Small intestine (tissue), 7 donors: ENCODE measurements at regions not wholly inside any gene's neighbourhood (a gene's known extent, or its start where the extent isn't known, plus 50 kb on each side); places are given as distances from the start of the nearest gene placed in this dataset.
A peak's percentile ranks its signal among the peaks of the same experiment; 100 is the strongest.

Source experiments
- DNase-seq, 2 donors: peaks; one replicate each; pipeline versions ENCODE4 v3.0.0 to v3.0.0-alpha.2; 2013
- FAIRE-seq: peaks from 2 replicates; lab custom pipeline; 2012; peaks lifted over from hg19 to GRCh38; lab: Jason Lieb, UNC
- H3K27ac ChIP-seq, 3 donors: one replicate each; pipeline ENCODE4 v1.5.1; 2013; ENCODE audit warnings: low read length in 2 of 3, mild to moderate bottlenecking in 2 of 3, control low read depth in 1 of 3, inconsistent platforms in 1 of 3, low read depth in 1 of 3, moderate library complexity in 1 of 3
- H3K27me3 ChIP-seq, 3 donors: one replicate each; pipeline ENCODE4 v1.6.1; 2013; ENCODE audit warnings: low read length in 3 of 3, inconsistent platforms in 1 of 3; ENCODE audit not compliant: control insufficient read depth in 3 of 3, insufficient read depth in 3 of 3
- H3K36me3 ChIP-seq, 3 donors: one replicate each; pipeline ENCODE4 v1.6.1; 2013; ENCODE audit warnings: low read length in 3 of 3, inconsistent platforms in 1 of 3, low read depth in 1 of 3, mild to moderate bottlenecking in 1 of 3, moderate library complexity in 1 of 3; ENCODE audit not compliant: control insufficient read depth in 3 of 3, insufficient read depth in 2 of 3
- H3K4me1 ChIP-seq, 3 donors: one replicate each; pipeline ENCODE4 v1.6.1; 2013; ENCODE audit warnings: low read length in 2 of 3, inconsistent platforms in 1 of 3, low read depth in 1 of 3, mild to moderate bottlenecking in 1 of 3, moderate library complexity in 1 of 3; ENCODE audit not compliant: control insufficient read depth in 3 of 3, insufficient read depth in 2 of 3
- H3K4me3 ChIP-seq, 3 donors: one replicate each; pipeline ENCODE4 v1.5.1; 2013; ENCODE audit warnings: low read length in 3 of 3, control low read depth in 1 of 3, inconsistent platforms in 1 of 3, low read depth in 1 of 3, mild to moderate bottlenecking in 1 of 3, moderate library complexity in 1 of 3
- H3K9me3 ChIP-seq, 2 donors: one replicate each; pipeline ENCODE4 v1.6.1; 2013; ENCODE audit warnings: low read depth in 1 of 2, low read length in 1 of 2; ENCODE audit not compliant: control insufficient read depth in 2 of 2, insufficient read depth in 1 of 2
- WGBS, 3 donors: extraction: QIAGEN DNeasy Blood & Tissue Kit; methylation state at CpG; one replicate each; pipeline ENCODE4 v1.1.7; 2013; 5-methylcytosine and 5-hydroxymethylcytosine counted together
- donor health status: healthy with polysubstance abuse.
- donor health status: control.
- donor health status: control.
- donor health status: Bipolar disorder and iron deficiency.
- donor health status: healthy.

GRCh38 chr6:21798468-21798867 is 204.9 kb downstream of the SOX4 start:
- Histone ChIP-seq H3K36me3 (no peaks in the 10 kb centered on the region), H3K27me3 (no peaks in the 10 kb centered on the region), H3K4me3 (no peak overlapping the region), H3K27ac (no peak overlapping the region), H3K9me3 (peaks cover 0 to 3% of the 10 kb centered on the region in 2 donors), H3K4me1 (no peaks in the 10 kb centered on the region)
- DNase-seq (no peak), FAIRE-seq (no peak)
- WGBS, 3 donors, result 91 to 95% (median 93%) methylated on average over 4 of the region's 4 CpGs

- Histone ChIP-seq H3K4me3 (no peak overlapping the region), H3K27me3 (no peaks in the 10 kb centered on the region), H3K9me3 (peaks cover 0 to 3% of the 10 kb centered on the region in 2 donors), H3K4me1 (no peaks in the 10 kb centered on the region), H3K27ac (no peak overlapping the region), H3K36me3 (no peaks in the 10 kb centered on the region)
- DNase-seq (no peak), FAIRE-seq (no peak)
- WGBS, 3 donors, result 77 to 81% (median 80%) methylated on average over 2 of the region's 2 CpGs
These were observed 206.8 kb downstream of the SOX4 start for GRCh38 chr6:21800330-21800729.

- WGBS, 3 donors, result 82 to 85% (median 82%) methylated on average over 11 of the region's 11 CpGs
- no peak overlapping the region for H3K4me3 ChIP-seq
- H3K36me3 ChIP-seq, result no peaks in the 10 kb centered on the region
- H3K27ac ChIP-seq, result no peak overlapping the region
- peaks cover 0 to 3% of the 10 kb centered on the region in 2 donors for H3K9me3 ChIP-seq
- DNase-seq (no peak), FAIRE-seq (no peak)
- H3K4me1 ChIP-seq, result no peaks in the 10 kb centered on the region
- H3K27me3 ChIP-seq, result no peaks in the 10 kb centered on the region
These were observed 207.4 kb downstream of the SOX4 start for GRCh38 chr6:21800948-21801438.

- FAIRE-seq (no peak), DNase-seq (no peak)
- H3K27me3 ChIP-seq, result no peaks in the 10 kb centered on the region
- no peak overlapping the region for H3K4me3 ChIP-seq
- no peaks in the 10 kb centered on the region for H3K36me3 ChIP-seq
- WGBS, 3 donors, result 66 to 84% (median 81%) methylated on average over 1 of the region's 1 CpG
- no peaks in the 10 kb centered on the region for H3K4me1 ChIP-seq
- H3K27ac ChIP-seq, result no peak overlapping the region
- H3K9me3 ChIP-seq, result peaks cover 0 to 3% of the 10 kb centered on the region in 2 donors
These were observed 208.1 kb downstream of the SOX4 start for GRCh38 chr6:21801446-21802174.

GRCh38 chr6:21802175-21802822 is 208.7 kb downstream of the SOX4 start:
- H3K4me1 ChIP-seq, result no peaks in the 10 kb centered on the region
- H3K4me3 ChIP-seq, result no peak overlapping the region
- FAIRE-seq, result no peak
- no peak overlapping the region for H3K27ac ChIP-seq
- no peaks in the 10 kb centered on the region for H3K27me3 ChIP-seq
- 68 to 76% (median 69%) methylated on average over 2 of the region's 2 CpGs for WGBS, 3 donors
- no peak for DNase-seq
- no peaks in the 10 kb centered on the region for H3K36me3 ChIP-seq
- peaks cover 0 to 3% of the 10 kb centered on the region in 2 donors for H3K9me3 ChIP-seq

GRCh38 chr6:21804941-21805610 is 211.5 kb downstream of the SOX4 start:
- WGBS, 3 donors, result 82 to 96% (median 85%) methylated on average over 8 of the region's 8 CpGs
- no peak overlapping the region for H3K4me3 ChIP-seq
- DNase-seq, result no peak

GRCh38 chr6:21807299-21808044 is 213.9 kb downstream of the SOX4 start:
- no peaks in the 10 kb centered on the region for H3K36me3 ChIP-seq
- H3K27ac ChIP-seq, result peak overlapping the region in 1 of 3 donors; percentile 26
- H3K27me3 ChIP-seq, result no peaks in the 10 kb centered on the region
- no peak overlapping the region for H3K4me3 ChIP-seq
- H3K4me1 ChIP-seq, result peaks cover 0 to 17% (median 0%) of the 10 kb centered on the region in 3 donors
- FAIRE-seq (no peak), DNase-seq (no peak)
- H3K9me3 ChIP-seq, result no peaks in the 10 kb centered on the region
- WGBS, 3 donors, result 68 to 84% (median 73%) methylated on average over 2 of the region's 2 CpGs

More at GRCh38 chr6:21804941-21805610, 211.5 kb downstream of the SOX4 start:
- Histone ChIP-seq H3K36me3 (no peaks in the 10 kb centered on the region), H3K9me3 (no peaks in the 10 kb centered on the region), H3K4me1 (peaks cover 0 to 17% (median 0%) of the 10 kb centered on the region in 3 donors), H3K27me3 (no peaks in the 10 kb centered on the region), H3K27ac (no peak overlapping the region)
- no peak for FAIRE-seq

GRCh38 chr6:21808045-21808470 is 214.5 kb downstream of the SOX4 start:
- whole genome bisulfite sequencing, 3 donors, result 28 to 57% (median 37%) methylated on average over 7 of the region's 7 CpGs

More at GRCh38 chr6:21808045-21808470, 214.5 kb downstream of the SOX4 start:
- Histone ChIP-seq H3K27ac (peak overlapping the region in 2 of 3 donors; percentile 26 to 37), H3K27me3 (no peaks in the 10 kb centered on the region), H3K9me3 (no peaks in the 10 kb centered on the region), H3K36me3 (no peaks in the 10 kb centered on the region), H3K4me3 (no peak overlapping the region), H3K4me1 (peaks cover 0 to 17% (median 0%) of the 10 kb centered on the region in 3 donors)
- FAIRE-seq, result no peak
- no peak for DNase-seq
